ENCODE measurements at regions not wholly inside any gene's neighbourhood (a gene's known extent, or its start where the extent isn't known, plus 50 kb on each side); places are given as distances from the start of the nearest gene placed in this dataset.
A peak's percentile ranks its signal among the peaks of the same experiment; 100 is the strongest.

- Histone ChIP-seq H3K27me3 (ENCODE audit: insufficient read depth, low read length) (no peaks in the 10 kb centered on the region), H3K27ac (ENCODE audit: low read depth, low read length) (no peak overlapping the region), H3K4me3 (ENCODE audit: insufficient read depth, low read depth, low read length) (no peak overlapping the region), H3K9me3 (ENCODE audit: insufficient read depth, low read depth, low read length) (no peaks in the 10 kb centered on the region), H3K4me1 (ENCODE audit: insufficient read depth, low read length) (no peaks in the 10 kb centered on the region), H3K79me2 (ENCODE audit: insufficient read depth, low read length) (no peaks in the 10 kb centered on the region), H4K20me1 (ENCODE audit: insufficient read depth, low read length) (no peaks in the 10 kb centered on the region), H3K36me3 (ENCODE audit: insufficient read depth, low read length) (no peaks in the 10 kb centered on the region), H3K4me2 (ENCODE audit: low read length) (no peak overlapping the region), H3K9ac (ENCODE audit: low read length) (no peak overlapping the region), H2AFZ (ENCODE audit: low read depth, low read length) (no peak overlapping the region)
- peaks cover 11% of the 10 kb centered on the region for H3K4me1 Mint-ChIP-seq (ENCODE audit: low read depth, unreplicated experiment)
- H3K4me3 Mint-ChIP-seq (ENCODE audit: unreplicated experiment), result no peak overlapping the region
- peaks cover 8% of the 10 kb centered on the region for H3K9me3 Mint-ChIP-seq (ENCODE audit: unreplicated experiment)
- FAIRE-seq (no peak), DNase-seq (ENCODE audit: low read depth) (no peak)
- no peaks in the 10 kb centered on the region for H3K27me3 Mint-ChIP-seq (ENCODE audit: low read depth, unreplicated experiment)
- H3K27ac Mint-ChIP-seq (ENCODE audit: unreplicated experiment), result peak overlapping the region; percentile 22
- H3K36me3 Mint-ChIP-seq (ENCODE audit: low read depth, unreplicated experiment), result no peaks in the 10 kb centered on the region
- TF ChIP-seq EZH2 (IDR thresholded peaks at IDR 0.05; ENCODE audit: insufficient read depth, low read length), result no peak
- TF ChIP-seq CTCF (IDR thresholded peaks at IDR 0.05; ENCODE audit: insufficient read depth, low read depth, low read length), result no peak
Observed at GRCh38 chr10:4093438-4093837, 308.4 kb upstream of the KLF6 start.

GRCh38 chr10:4088354-4089066, 303.5 kb upstream of the KLF6 start:
- Histone ChIP-seq H3K4me2 (ENCODE audit: low read length) (no peak overlapping the region), H3K36me3 (ENCODE audit: insufficient read depth, low read length) (no peaks in the 10 kb centered on the region), H4K20me1 (ENCODE audit: insufficient read depth, low read length) (no peaks in the 10 kb centered on the region), H3K9me3 (ENCODE audit: insufficient read depth, low read depth, low read length) (no peaks in the 10 kb centered on the region), H3K4me3 (ENCODE audit: insufficient read depth, low read depth, low read length) (no peak overlapping the region), H3K79me2 (ENCODE audit: insufficient read depth, low read length) (no peaks in the 10 kb centered on the region), H2AFZ (ENCODE audit: low read depth, low read length) (no peak overlapping the region), H3K9ac (ENCODE audit: low read length) (no peak overlapping the region), H3K4me1 (ENCODE audit: insufficient read depth, low read length) (no peaks in the 10 kb centered on the region), H3K27me3 (ENCODE audit: insufficient read depth, low read length) (no peaks in the 10 kb centered on the region), H3K27ac (ENCODE audit: low read depth, low read length) (no peak overlapping the region)
- Mint-ChIP-seq H3K36me3 (ENCODE audit: low read depth, unreplicated experiment) (no peaks in the 10 kb centered on the region), H3K27me3 (ENCODE audit: low read depth, unreplicated experiment) (no peaks in the 10 kb centered on the region), H3K27ac (ENCODE audit: unreplicated experiment) (no peak overlapping the region), H3K4me1 (ENCODE audit: low read depth, unreplicated experiment) (peaks cover 15% of the 10 kb centered on the region), H3K4me3 (ENCODE audit: unreplicated experiment) (no peak overlapping the region), H3K9me3 (ENCODE audit: unreplicated experiment) (peaks cover 4% of the 10 kb centered on the region)
- no peak for DNase-seq (ENCODE audit: low read depth)
- TF ChIP-seq EZH2 (IDR thresholded peaks at IDR 0.05; ENCODE audit: insufficient read depth, low read length) (no peak), CTCF (IDR thresholded peaks at IDR 0.05; ENCODE audit: insufficient read depth, low read depth, low read length) (no peak)
- FAIRE-seq, result peak; percentile 17
